SU-DHL-6 (cell line): ENCODE measurements at regions not wholly inside any gene's neighbourhood (a gene's known extent, or its start where the extent isn't known, plus 50 kb on each side); places are given as distances from the start of the nearest gene placed in this dataset.
"Not testable (repeated sequence)": the region's sequence is repeated elsewhere in the genome, so short reads cannot be mapped to it uniquely, and the experiment has no call there.

Experiments
- H2AFZ ChIP-seq: fragments of 200-600 bp; sonication (generic); 2 replicates; pipeline ENCODE4 v1.6.1; 2014; ENCODE audit warnings: low read depth, mild to moderate bottlenecking, moderate library complexity, mixed read lengths, antibody characterized with exemption, low read length; ENCODE audit not compliant: severe bottlenecking
- H3F3A ChIP-seq: fragments of 200-600 bp; shearing (Covaris generic); 2 replicates; pipeline ENCODE4 v1.6.0; 2016; ENCODE audit warnings: antibody characterized with exemption, mild to moderate bottlenecking; ENCODE audit not compliant: insufficient read depth
- H3K27ac ChIP-seq: fragments of 200-600 bp; sonication (generic); 2 replicates; pipeline ENCODE4 v1.5.1; 2016; ENCODE audit warnings: low read depth, mild to moderate bottlenecking, low read length, moderate library complexity, mixed read lengths
- H3K27me3 ChIP-seq: fragments of 200-600 bp; sonication (generic), shearing (Covaris generic); 2 replicates; pipeline ENCODE4 v1.6.0; 2014; ENCODE audit warnings: mild to moderate bottlenecking, low read length
- H3K36me3 ChIP-seq: fragments of 200-600 bp; sonication (generic); 2 replicates; pipeline ENCODE4 v1.6.1; 2014; ENCODE audit warnings: mild to moderate bottlenecking, low read length, mixed read lengths
- H3K4me2 ChIP-seq: fragments of 300-600, 200-600 bp; shearing (Covaris generic), sonication (generic); 2 replicates; pipeline ENCODE4 v1.6.0; 2014; ENCODE audit warnings: low read length, low read depth, mild to moderate bottlenecking; ENCODE audit not compliant: poor library complexity, severe bottlenecking
- H3K4me3 ChIP-seq: fragments of 200-600 bp; sonication (generic); 2 replicates; pipeline ENCODE4 v1.5.1; 2014; ENCODE audit warnings: antibody characterized with exemption, low read length, mild to moderate bottlenecking, mixed read lengths; ENCODE audit not compliant: insufficient read depth, poor library complexity, severe bottlenecking
- H3K79me2 ChIP-seq: fragments of 200-600 bp; sonication (generic); 2 replicates; pipeline ENCODE4 v1.6.1; 2014; ENCODE audit warnings: mild to moderate bottlenecking, low read length, moderate library complexity; ENCODE audit not compliant: insufficient read depth
- H3K9ac ChIP-seq: fragments of 200-600 bp; sonication (generic); 2 replicates; pipeline ENCODE4 v1.7.0; 2014; ENCODE audit warnings: mild to moderate bottlenecking, low read length
- H3K9me2 ChIP-seq: fragments of 200-600 bp; sonication (generic); replicated peaks from 2 replicates; pipeline ENCODE4 v1.6.1; 2014; ENCODE audit warnings: low read length; ENCODE audit not compliant: insufficient read depth
- H3K9me3 ChIP-seq: fragments of 200-600 bp; sonication (generic); 2 replicates; pipeline ENCODE4 v1.6.1; 2014; ENCODE audit warnings: low read length, mixed read lengths; ENCODE audit not compliant: insufficient read depth
- H4K20me1 ChIP-seq: fragments of 200-600 bp; sonication (generic); 2 replicates; pipeline ENCODE4 v1.6.1; 2014; ENCODE audit warnings: low read depth, mild to moderate bottlenecking, antibody characterized with exemption, low read length, moderate library complexity, mixed read lengths
- CTCF ChIP-seq: fragments of 200-600 bp; sonication (generic); IDR thresholded peaks from one replicate; pipeline ENCODE4 v1.5.1; 2017; ENCODE audit warnings: antibody characterized with exemption, mild to moderate bottlenecking, low read length, moderate library complexity; ENCODE audit not compliant: insufficient read depth, poor library complexity, severe bottlenecking
- EZH2phosphoT487 ChIP-seq: fragments of 200-600 bp; sonication (generic), shearing (Covaris generic); conservative IDR thresholded peaks from 2 replicates; pipeline ENCODE4 v1.6.1; 2018; ENCODE audit warnings: mild to moderate bottlenecking, antibody characterized with exemption, low read length, moderate library complexity, mixed read lengths

GRCh38 chr20:30611239-30611984 is 646.1 kb upstream of the DEFB115 start:
- no peaks in the 10 kb centered on the region for H4K20me1 ChIP-seq
- H3K4me2 ChIP-seq = no peak overlapping the region
- H3K36me3 ChIP-seq = no peaks in the 10 kb centered on the region
- H3K27ac ChIP-seq = no peak overlapping the region
- H2AFZ ChIP-seq = no peak overlapping the region
- H3K9ac ChIP-seq = no peak overlapping the region
- no peaks in the 10 kb centered on the region for H3K79me2 ChIP-seq
- no peak for TF ChIP-seq CTCF
- TF ChIP-seq EZH2phosphoT487 = no peak
- H3K27me3 ChIP-seq = no peaks in the 10 kb centered on the region
- H3K4me3 ChIP-seq = no peak overlapping the region
- H3F3A ChIP-seq = no peaks in the 10 kb centered on the region
- no peaks in the 10 kb centered on the region for H3K9me2 ChIP-seq
- no peaks in the 10 kb centered on the region for H3K9me3 ChIP-seq

GRCh38 chr20:30612344-30612743 is 645.1 kb upstream of the DEFB115 start:
- H3K9ac ChIP-seq = no peak overlapping the region
- H3K4me2 ChIP-seq = no peak overlapping the region
- H3K36me3 ChIP-seq = no peaks in the 10 kb centered on the region
- no peaks in the 10 kb centered on the region for H3K9me3 ChIP-seq
- no peak overlapping the region for H3K27ac ChIP-seq
- no peaks in the 10 kb centered on the region for H4K20me1 ChIP-seq
- TF ChIP-seq EZH2phosphoT487 (no peak), CTCF (no peak)
- no peaks in the 10 kb centered on the region for H3K27me3 ChIP-seq
- H2AFZ ChIP-seq = no peak overlapping the region
- no peak overlapping the region for H3K4me3 ChIP-seq
- no peaks in the 10 kb centered on the region for H3K9me2 ChIP-seq
- H3K79me2 ChIP-seq = no peaks in the 10 kb centered on the region
- no peaks in the 10 kb centered on the region for H3F3A ChIP-seq

GRCh38 chr20:30621346-30621745 is 636.1 kb upstream of the DEFB115 start:
- not testable (repeated sequence) for H3K9me2 ChIP-seq, H4K20me1 ChIP-seq, H3K4me3 ChIP-seq, H2AFZ ChIP-seq, H3K4me2 ChIP-seq, H3K27ac ChIP-seq, H3K9ac ChIP-seq, H3K27me3 ChIP-seq, H3K79me2 ChIP-seq, H3F3A ChIP-seq, H3K9me3 ChIP-seq, H3K36me3 ChIP-seq

GRCh38 chr20:30624310-30624709 is 633.2 kb upstream of the DEFB115 start:
- H4K20me1 ChIP-seq, H3K4me2 ChIP-seq, H2AFZ ChIP-seq, H3F3A ChIP-seq, H3K4me3 ChIP-seq, H3K9me2 ChIP-seq, H3K9ac ChIP-seq, H3K36me3 ChIP-seq, H3K27me3 ChIP-seq, H3K79me2 ChIP-seq, H3K9me3 ChIP-seq, H3K27ac ChIP-seq: not testable (repeated sequence)

GRCh38 chr20:30629376-30629775 is 628.1 kb upstream of the DEFB115 start:
- not testable (repeated sequence) for H3K27ac ChIP-seq, H3K9ac ChIP-seq, H3K27me3 ChIP-seq, H3F3A ChIP-seq, H3K4me3 ChIP-seq, H3K79me2 ChIP-seq, H3K36me3 ChIP-seq, H3K9me3 ChIP-seq, H2AFZ ChIP-seq, H3K4me2 ChIP-seq, H3K9me2 ChIP-seq, H4K20me1 ChIP-seq
